Kidney epithelial cell (primary cell): ENCODE measurements at regions not wholly inside any gene's neighbourhood (a gene's known extent, or its start where the extent isn't known, plus 50 kb on each side); places are given as distances from the start of the nearest gene placed in this dataset.
"Not testable (repeated sequence)": the region's sequence is repeated elsewhere in the genome, so short reads cannot be mapped to it uniquely, and the experiment has no call there.

Source experiments
- DNase-seq: peaks from one replicate; pipeline ENCODE4 v3.0.0-alpha.2; 2010; ENCODE audit warnings: low read depth
- H3K27me3 ChIP-seq: 2 replicates; pipeline ENCODE4 v1.6.0; 2011; ENCODE audit warnings: low read length; ENCODE audit not compliant: control insufficient read depth, insufficient read depth
- H3K36me3 ChIP-seq: 2 replicates; pipeline ENCODE4 v1.5.1; 2011; ENCODE audit warnings: low read length; ENCODE audit not compliant: control insufficient read depth, insufficient read depth
- H3K4me3 ChIP-seq: 2 replicates; pipeline ENCODE4 v1.5.1; 2011; ENCODE audit warnings: low read depth, mild to moderate bottlenecking, control low read depth, low read length
- TF ChIP-seq, protein P1 (sequence below): IDR thresholded peaks from 2 replicates; pipeline ENCODE4 v1.5.1; 2011; ENCODE audit warnings: mild to moderate bottlenecking, moderate library complexity, low read length, control low read depth, inconsistent platforms; ENCODE audit not compliant: insufficient read depth, poor library complexity, severe bottlenecking

DNA sequence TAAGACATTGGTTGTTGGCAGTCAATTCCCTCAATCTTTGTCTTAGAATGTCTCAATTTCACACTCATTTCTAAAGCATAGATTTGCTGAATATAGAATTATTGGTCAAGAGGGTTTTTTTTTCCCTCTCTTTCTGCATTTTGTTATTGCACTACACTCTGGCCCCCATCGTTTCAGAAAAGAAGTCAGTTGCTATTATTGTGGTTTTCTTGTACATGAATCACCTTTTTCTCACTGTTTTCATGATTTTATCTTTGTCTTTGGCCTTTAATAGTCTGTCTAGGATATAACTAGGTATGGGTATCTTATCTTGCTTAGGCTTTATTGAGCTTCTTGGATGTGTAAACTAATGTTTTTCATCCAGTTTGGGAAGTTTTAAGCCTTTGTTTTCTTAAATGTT lies 194.3 kb upstream of the DAAM1 start:
- DNase-seq = no peak
- Histone ChIP-seq H3K27me3 (no peaks in the 10 kb centered on the region), H3K4me3 (no peak overlapping the region), H3K36me3 (no peaks in the 10 kb centered on the region)
- TF ChIP-seq, protein P1, sequence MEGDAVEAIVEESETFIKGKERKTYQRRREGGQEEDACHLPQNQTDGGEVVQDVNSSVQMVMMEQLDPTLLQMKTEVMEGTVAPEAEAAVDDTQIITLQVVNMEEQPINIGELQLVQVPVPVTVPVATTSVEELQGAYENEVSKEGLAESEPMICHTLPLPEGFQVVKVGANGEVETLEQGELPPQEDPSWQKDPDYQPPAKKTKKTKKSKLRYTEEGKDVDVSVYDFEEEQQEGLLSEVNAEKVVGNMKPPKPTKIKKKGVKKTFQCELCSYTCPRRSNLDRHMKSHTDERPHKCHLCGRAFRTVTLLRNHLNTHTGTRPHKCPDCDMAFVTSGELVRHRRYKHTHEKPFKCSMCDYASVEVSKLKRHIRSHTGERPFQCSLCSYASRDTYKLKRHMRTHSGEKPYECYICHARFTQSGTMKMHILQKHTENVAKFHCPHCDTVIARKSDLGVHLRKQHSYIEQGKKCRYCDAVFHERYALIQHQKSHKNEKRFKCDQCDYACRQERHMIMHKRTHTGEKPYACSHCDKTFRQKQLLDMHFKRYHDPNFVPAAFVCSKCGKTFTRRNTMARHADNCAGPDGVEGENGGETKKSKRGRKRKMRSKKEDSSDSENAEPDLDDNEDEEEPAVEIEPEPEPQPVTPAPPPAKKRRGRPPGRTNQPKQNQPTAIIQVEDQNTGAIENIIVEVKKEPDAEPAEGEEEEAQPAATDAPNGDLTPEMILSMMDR = no peak

DNA sequence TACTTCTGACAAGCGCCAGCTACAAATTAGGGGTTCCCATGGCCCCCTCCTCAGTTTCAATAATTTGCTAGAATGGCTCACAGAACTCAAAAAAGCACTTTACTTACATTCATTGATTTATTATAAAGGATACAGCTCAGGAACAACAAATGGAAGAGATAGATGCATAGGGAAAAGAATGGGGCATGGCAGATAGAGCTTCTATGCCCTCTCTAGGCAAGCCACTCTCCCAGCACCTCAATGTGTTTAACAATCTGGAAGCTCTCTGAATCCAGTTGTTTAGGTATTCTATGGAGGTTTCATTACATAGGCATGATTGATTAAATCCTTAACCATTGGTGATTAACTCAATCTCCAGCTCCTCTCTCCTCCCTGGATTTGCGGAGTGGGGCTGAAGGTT lies 184.5 kb upstream of the DAAM1 start:
- H3K36me3 ChIP-seq = no peaks in the 10 kb centered on the region
- TF ChIP-seq, protein P1 = no peak
- H3K4me3 ChIP-seq = no peak overlapping the region
- H3K27me3 ChIP-seq = no peaks in the 10 kb centered on the region
- DNase-seq = no peak

DNA sequence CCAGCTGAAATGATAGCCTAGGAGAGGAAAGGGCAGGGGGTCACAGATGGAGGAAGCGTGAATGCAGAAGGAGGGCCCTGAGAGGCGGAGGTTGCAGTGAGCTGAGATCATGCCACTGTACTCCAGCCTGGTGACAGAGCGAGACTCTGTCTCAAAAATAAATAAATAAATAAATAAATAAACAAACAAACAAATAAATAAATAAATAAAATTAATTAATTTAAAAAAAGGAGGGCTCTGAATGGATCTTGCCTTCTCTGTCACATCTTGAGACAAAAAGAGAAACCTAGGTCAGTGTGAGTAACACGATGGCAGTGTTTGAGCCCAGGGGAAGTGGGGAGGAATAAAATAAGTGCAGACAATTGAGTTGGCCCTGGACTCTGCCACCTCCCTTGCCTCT lies 182.3 kb upstream of the DAAM1 start:
- H3K36me3 ChIP-seq, H3K27me3 ChIP-seq, H3K4me3 ChIP-seq, DNase-seq: not testable (repeated sequence)

DNA sequence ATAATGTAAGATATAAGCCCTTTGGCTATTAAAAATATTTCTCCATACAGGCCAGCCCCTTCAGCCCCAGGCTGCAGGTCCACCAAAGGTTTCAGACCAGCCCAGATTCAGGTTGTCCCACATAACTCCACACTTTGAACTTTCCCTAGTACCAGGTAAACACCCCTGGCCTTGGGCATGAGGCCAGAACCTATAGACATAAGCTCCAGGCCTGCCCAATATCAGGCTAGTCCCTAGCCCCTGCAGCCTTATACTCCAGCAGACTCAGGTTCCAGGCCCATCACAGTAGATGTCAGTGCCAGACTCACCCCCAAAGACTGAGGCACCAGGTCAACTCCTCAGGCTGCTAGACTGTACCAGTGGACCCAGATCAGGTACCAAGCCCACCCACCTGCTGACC lies 178.5 kb upstream of the DAAM1 start:
- no peak overlapping the region for H3K4me3 ChIP-seq
- H3K27me3 ChIP-seq = no peaks in the 10 kb centered on the region
- TF ChIP-seq, protein P1 = no peak
- H3K36me3 ChIP-seq = no peaks in the 10 kb centered on the region
- DNase-seq = no peak

- Histone ChIP-seq H3K4me3 (no peak overlapping the region), H3K36me3 (no peaks in the 10 kb centered on the region), H3K27me3 (no peaks in the 10 kb centered on the region)
- DNase-seq = no peak
- TF ChIP-seq, protein P1 = no peak
Observed at GRCh38 chr14:59013672-59014298, 174.7 kb upstream of the DAAM1 start.

- no peaks in the 10 kb centered on the region for H3K27me3 ChIP-seq
- H3K36me3 ChIP-seq = no peaks in the 10 kb centered on the region
- DNase-seq = no peak
- TF ChIP-seq, protein P1 = no peak
- H3K4me3 ChIP-seq = no peak overlapping the region
Observed at GRCh38 chr14:59015482-59015881, 173.0 kb upstream of the DAAM1 start.
